GM12892 (cell line): ENCODE measurements at regions not wholly inside any gene's neighbourhood (a gene's known extent, or its start where the extent isn't known, plus 50 kb on each side); places are given as distances from the start of the nearest gene placed in this dataset.

Source experiments
- POLR2A ChIP-seq: IDR thresholded peaks from 2 replicates; pipeline ENCODE4 v1.6.1; 2011; ENCODE audit warnings: low read depth, low read length, control low read depth
- POLR2AphosphoS5 ChIP-seq: IDR thresholded peaks from 2 replicates; pipeline ENCODE4 v1.6.1; 2011; ENCODE audit warnings: low read depth, low read length, control low read depth

DNA sequence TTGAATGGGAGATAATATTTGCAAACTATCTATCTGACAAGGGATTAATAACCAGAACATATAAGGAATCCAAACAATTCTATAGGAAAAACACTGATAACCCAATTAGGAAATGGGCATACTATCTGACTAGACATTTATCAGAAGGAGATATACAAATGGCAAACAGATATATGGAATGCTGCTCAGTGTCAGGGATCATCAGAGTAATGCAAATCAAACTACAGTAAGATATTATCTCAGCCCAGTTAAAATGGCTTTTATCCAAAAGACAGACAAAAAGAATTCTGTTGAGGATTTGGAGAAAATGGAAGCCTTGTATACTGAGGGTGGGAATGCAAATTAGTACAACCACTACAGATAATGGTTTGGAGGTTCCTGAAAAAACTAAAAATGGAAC lies 758.0 kb upstream of the B3GALT2 start:
- TF ChIP-seq POLR2AphosphoS5, result no peak
- TF ChIP-seq POLR2A, result no peak
